Testis (tissue), 2 donors: ENCODE measurements at regions not wholly inside any gene's neighbourhood (a gene's known extent, or its start where the extent isn't known, plus 50 kb on each side); places are given as distances from the start of the nearest gene placed in this dataset.

Experiments used
- DNase-seq: peaks from one replicate; pipeline ENCODE4 v3.0.0-alpha.2; 2019
- H3K27ac ChIP-seq, 2 donors: fragments of 200-600 bp; sonication (generic); one replicate each; pipeline ENCODE4 v1.5.1; 2019
- H3K27me3 ChIP-seq: fragments of 200-600 bp; sonication (generic); one replicate; pipeline ENCODE4 v1.5.1; 2019
- H3K36me3 ChIP-seq: fragments of 200-600 bp; sonication (generic); one replicate; pipeline ENCODE4 v1.5.1; 2017; ENCODE audit warnings: low read depth; ENCODE audit errors: missing control alignments
- H3K4me1 ChIP-seq: fragments of 200-600 bp; sonication (generic); one replicate; pipeline ENCODE4 v1.5.1; 2019
- H3K4me3 ChIP-seq, 2 donors: fragments of 200-600 bp; sonication (generic); one replicate each; pipeline ENCODE4 v1.5.1; 2017 to 2019
- H3K9me3 ChIP-seq: fragments of 200-600 bp; sonication (generic); one replicate; pipeline ENCODE4 v1.5.1; 2017
- CTCF ChIP-seq, 3 experiments: fragments of 450-650 bp in 2 of 3; fragments of 200-600 bp in 1 of 3; sonication (generic) in 1 of 3; IDR thresholded peaks; one replicate each; pipeline ENCODE4 v1.5.1; 2016 to 2019; ENCODE audit warnings: antibody characterized with exemption in 3 of 3, mild to moderate bottlenecking in 2 of 3, moderate library complexity in 1 of 3
- POLR2A ChIP-seq: fragments of 450-650 bp; IDR thresholded peaks from one replicate; pipeline ENCODE4 v1.6.1; 2017; ENCODE audit warnings: antibody characterized with exemption, mild to moderate bottlenecking, moderate library complexity
- WGBS, 2 donors: methylation state at CpG; one replicate each; pipeline ENCODE4 v1.1.5; 2018; 5-methylcytosine and 5-hydroxymethylcytosine counted together
- intact Hi-C: fragments of 100-400 bp; cut with DNase I; formaldehyde crosslinking; loops from one replicate; pipeline ENCODE4 v1.15.1; 2023; ENCODE audit warnings: low total_unique reads

- no peak overlapping the region for H3K4me3 ChIP-seq
- intact Hi-C loops = no loop called here
- H3K4me1 ChIP-seq = peaks cover 12% of the 10 kb centered on the region
- H3K9me3 ChIP-seq = no peaks in the 10 kb centered on the region
- no peaks in the 10 kb centered on the region for H3K36me3 ChIP-seq
- DNase-seq = no peak
- H3K27ac ChIP-seq = no peak overlapping the region
- 93% methylated on average over 6 of the region's 6 CpGs; no CpG with 5 or more reads in 1 of the 2 donors for WGBS, 2 donors
- H3K27me3 ChIP-seq = no peaks in the 10 kb centered on the region
- no peak for TF ChIP-seq CTCF (IDR thresholded peaks at IDR 0.05)
- TF ChIP-seq POLR2A = no peak
Measured at GRCh38 chr2:71897137-71897480, 250.6 kb downstream of the CYP26B1 start.

- no peak for TF ChIP-seq POLR2A
- no peak for TF ChIP-seq CTCF (IDR thresholded peaks at IDR 0.05)
- 86 to 87% methylated on average over 9 of the region's 9 CpGs for WGBS, 2 donors
- Histone ChIP-seq H3K4me1 (peaks cover 15% of the 10 kb centered on the region), H3K9me3 (no peaks in the 10 kb centered on the region), H3K27me3 (no peaks in the 10 kb centered on the region), H3K36me3 (no peaks in the 10 kb centered on the region), H3K4me3 (no peak overlapping the region), H3K27ac (no peak overlapping the region)
- intact Hi-C loops = no loop called here
- DNase-seq = no peak
Measured at GRCh38 chr2:71896385-71897136, 251.1 kb downstream of the CYP26B1 start.

GRCh38 chr2:71895320-71896161 lies 252.1 kb downstream of the CYP26B1 start:
- intact Hi-C loops = no loop called here
- TF ChIP-seq POLR2A = no peak
- TF ChIP-seq CTCF (IDR thresholded peaks at IDR 0.05) = no peak
- DNase-seq = no peak
- no peak overlapping the region for H3K4me3 ChIP-seq
- H3K27ac ChIP-seq = no peak overlapping the region
- H3K9me3 ChIP-seq = no peaks in the 10 kb centered on the region
- H3K36me3 ChIP-seq = no peaks in the 10 kb centered on the region
- peaks cover 22% of the 10 kb centered on the region for H3K4me1 ChIP-seq
- H3K27me3 ChIP-seq = no peaks in the 10 kb centered on the region
- WGBS, 2 donors = 80 to 94% methylated on average over 2 to 10 of the region's 10 CpGs

GRCh38 chr2:71894261-71894660 lies 253.4 kb downstream of the CYP26B1 start:
- Histone ChIP-seq H3K4me1 (peaks cover 28% of the 10 kb centered on the region), H3K36me3 (no peaks in the 10 kb centered on the region), H3K27me3 (no peaks in the 10 kb centered on the region), H3K9me3 (no peaks in the 10 kb centered on the region), H3K27ac (no peak overlapping the region), H3K4me3 (no peak overlapping the region)
- TF ChIP-seq CTCF (IDR thresholded peaks at IDR 0.05) = no peak
- TF ChIP-seq POLR2A = no peak
- intact Hi-C loops = no loop called here
- 89 to 95% methylated on average over 8 of the region's 8 CpGs for WGBS, 2 donors
- no peak for DNase-seq
